ENCODE measurements at regions not wholly inside any gene's neighbourhood (a gene's known extent, or its start where the extent isn't known, plus 50 kb on each side); places are given as distances from the start of the nearest gene placed in this dataset.

GRCh38 chr9:78782234-78782633 is 485.3 kb downstream of the PSAT1 start:
- no peaks in the 10 kb centered on the region for H4K20me1 ChIP-seq (ENCODE audit: insufficient read depth, low read length)
- H3K36me3 ChIP-seq (replicated peaks; ENCODE audit: low read depth, low read length): no peaks in the 10 kb centered on the region
- H3K27me3 ChIP-seq (ENCODE audit: low read depth, low read length): peaks cover 7% of the 10 kb centered on the region; the same call in 1 of the 2 replicates
- no peaks in the 10 kb centered on the region for H3K4me1 ChIP-seq (ENCODE audit: low read length)
- H3K27ac ChIP-seq (ENCODE audit: low read length): no peak overlapping the region
- H3K9ac ChIP-seq (ENCODE audit: low read length): no peak overlapping the region
- no peaks in the 10 kb centered on the region for H3K79me2 ChIP-seq (ENCODE audit: low read length)
- TF ChIP-seq EZH2phosphoT487 (IDR thresholded peaks at IDR 0.05; ENCODE audit: low read depth) (no peak), CTCF (IDR thresholded peaks at IDR 0.05; ENCODE audit: low read depth, low read length) (no peak)
- no peak overlapping the region for H3K4me2 ChIP-seq (ENCODE audit: low read length)
- no peak overlapping the region for H2AFZ ChIP-seq (ENCODE audit: low read depth, low read length)
- no peaks in the 10 kb centered on the region for H3K9me3 ChIP-seq (ENCODE audit: insufficient read depth, low read length)
- no peak overlapping the region for H3K4me3 ChIP-seq (ENCODE audit: low read length)

- peaks cover 7% of the 10 kb centered on the region; the same call in 1 of the 2 replicates for H3K27me3 ChIP-seq (ENCODE audit: low read depth, low read length)
- TF ChIP-seq EZH2phosphoT487 (IDR thresholded peaks at IDR 0.05; ENCODE audit: low read depth) (no peak), CTCF (IDR thresholded peaks at IDR 0.05; ENCODE audit: low read depth, low read length) (no peak)
Observed at GRCh38 chr9:78782858-78783257, 485.9 kb downstream of the PSAT1 start.

GRCh38 chr9:78783743-78784142 is 486.8 kb downstream of the PSAT1 start:
- no peak overlapping the region for H3K4me3 ChIP-seq (ENCODE audit: low read length)
- H4K20me1 ChIP-seq (ENCODE audit: insufficient read depth, low read length): no peaks in the 10 kb centered on the region

More at GRCh38 chr9:78782858-78783257, 485.9 kb downstream of the PSAT1 start:
- Histone ChIP-seq H3K9ac (ENCODE audit: low read length) (no peak overlapping the region), H3K9me3 (ENCODE audit: insufficient read depth, low read length) (no peaks in the 10 kb centered on the region), H2AFZ (ENCODE audit: low read depth, low read length) (no peak overlapping the region), H3K4me2 (ENCODE audit: low read length) (no peak overlapping the region), H3K4me3 (ENCODE audit: low read length) (no peak overlapping the region), H3K79me2 (ENCODE audit: low read length) (no peaks in the 10 kb centered on the region), H3K36me3 (replicated peaks; ENCODE audit: low read depth, low read length) (no peaks in the 10 kb centered on the region), H3K27ac (ENCODE audit: low read length) (no peak overlapping the region), H3K4me1 (ENCODE audit: low read length) (no peaks in the 10 kb centered on the region), H4K20me1 (ENCODE audit: insufficient read depth, low read length) (no peaks in the 10 kb centered on the region)

GRCh38 chr9:78786794-78787193 is 489.9 kb downstream of the PSAT1 start:
- H2AFZ ChIP-seq (ENCODE audit: low read depth, low read length): no peak overlapping the region

More at GRCh38 chr9:78783743-78784142, 486.8 kb downstream of the PSAT1 start:
- Histone ChIP-seq H3K4me2 (ENCODE audit: low read length) (no peak overlapping the region), H3K4me1 (ENCODE audit: low read length) (no peaks in the 10 kb centered on the region), H3K27ac (ENCODE audit: low read length) (no peak overlapping the region), H3K27me3 (ENCODE audit: low read depth, low read length) (peaks cover 7% of the 10 kb centered on the region; the same call in 1 of the 2 replicates), H3K9me3 (ENCODE audit: insufficient read depth, low read length) (no peaks in the 10 kb centered on the region), H3K9ac (ENCODE audit: low read length) (no peak overlapping the region), H3K36me3 (replicated peaks; ENCODE audit: low read depth, low read length) (no peaks in the 10 kb centered on the region), H3K79me2 (ENCODE audit: low read length) (no peaks in the 10 kb centered on the region), H2AFZ (ENCODE audit: low read depth, low read length) (no peak overlapping the region)
- TF ChIP-seq EZH2phosphoT487 (IDR thresholded peaks at IDR 0.05; ENCODE audit: low read depth): no peak
- peak; percentile 27 for TF ChIP-seq CTCF (IDR thresholded peaks at IDR 0.05; ENCODE audit: low read depth, low read length)

More at GRCh38 chr9:78786794-78787193, 489.9 kb downstream of the PSAT1 start:
- no peak overlapping the region for H3K9ac ChIP-seq (ENCODE audit: low read length)
- H3K27ac ChIP-seq (ENCODE audit: low read length): no peak overlapping the region
- no peaks in the 10 kb centered on the region for H3K27me3 ChIP-seq (ENCODE audit: low read depth, low read length)
- H3K4me2 ChIP-seq (ENCODE audit: low read length): no peak overlapping the region
- no peaks in the 10 kb centered on the region for H3K79me2 ChIP-seq (ENCODE audit: low read length)
- no peaks in the 10 kb centered on the region for H3K36me3 ChIP-seq (replicated peaks; ENCODE audit: low read depth, low read length)
- TF ChIP-seq EZH2phosphoT487 (IDR thresholded peaks at IDR 0.05; ENCODE audit: low read depth) (no peak), CTCF (IDR thresholded peaks at IDR 0.05; ENCODE audit: low read depth, low read length) (no peak)
- no peaks in the 10 kb centered on the region for H3K4me1 ChIP-seq (ENCODE audit: low read length)
- no peak overlapping the region for H3K4me3 ChIP-seq (ENCODE audit: low read length)
- no peaks in the 10 kb centered on the region for H4K20me1 ChIP-seq (ENCODE audit: insufficient read depth, low read length)
- H3K9me3 ChIP-seq (ENCODE audit: insufficient read depth, low read length): no peaks in the 10 kb centered on the region
